Neural cell (in vitro differentiated cells): ENCODE measurements at regions not wholly inside any gene's neighbourhood (a gene's known extent, or its start where the extent isn't known, plus 50 kb on each side); places are given as distances from the start of the nearest gene placed in this dataset.
"Not testable (repeated sequence)": the region's sequence is repeated elsewhere in the genome, so short reads cannot be mapped to it uniquely, and the experiment has no call there.

Experiments
- MXI1 ChIP-seq: fragments of 450-650 bp; conservative IDR thresholded peaks from 2 replicates; pipeline ENCODE4 v1.6.1; 2014; ENCODE audit warnings: antibody characterized with exemption, mild to moderate bottlenecking; ENCODE audit not compliant: poor library complexity, severe bottlenecking
- POLR2AphosphoS5 ChIP-seq: IDR thresholded peaks from 2 replicates; pipeline ENCODE4 v1.6.1; 2012
- TF ChIP-seq, protein P1 (sequence below): fragments of 450-650 bp; IDR thresholded peaks from 2 replicates; pipeline ENCODE4 v1.5.1; 2014; ENCODE audit warnings: antibody characterized with exemption, mild to moderate bottlenecking, moderate library complexity; ENCODE audit not compliant: poor library complexity, severe bottlenecking

DNA sequence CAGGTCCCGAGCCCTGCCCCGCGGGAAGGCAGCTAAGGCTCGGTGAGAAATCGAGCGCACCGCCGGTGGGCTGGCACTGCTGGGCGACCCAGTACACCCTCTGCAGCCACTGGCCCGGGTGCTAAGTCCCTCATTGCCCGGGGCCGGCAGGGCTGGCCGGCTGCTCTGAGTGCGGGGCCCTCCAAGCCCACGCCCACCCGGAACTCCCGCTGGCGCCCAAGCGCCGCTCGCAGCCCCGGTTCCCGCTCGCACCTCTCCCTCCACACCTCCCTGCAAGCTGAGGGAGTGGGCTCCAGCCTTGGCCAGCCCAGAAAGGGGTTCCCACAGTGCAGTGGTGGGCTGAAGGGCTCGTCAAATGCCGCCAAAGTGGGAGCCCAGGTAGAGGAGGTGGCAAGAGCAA lies 63.2 kb upstream of the IER3 start:
- TF ChIP-seq POLR2AphosphoS5, MXI1: not testable (repeated sequence)
- TF ChIP-seq, protein P1, sequence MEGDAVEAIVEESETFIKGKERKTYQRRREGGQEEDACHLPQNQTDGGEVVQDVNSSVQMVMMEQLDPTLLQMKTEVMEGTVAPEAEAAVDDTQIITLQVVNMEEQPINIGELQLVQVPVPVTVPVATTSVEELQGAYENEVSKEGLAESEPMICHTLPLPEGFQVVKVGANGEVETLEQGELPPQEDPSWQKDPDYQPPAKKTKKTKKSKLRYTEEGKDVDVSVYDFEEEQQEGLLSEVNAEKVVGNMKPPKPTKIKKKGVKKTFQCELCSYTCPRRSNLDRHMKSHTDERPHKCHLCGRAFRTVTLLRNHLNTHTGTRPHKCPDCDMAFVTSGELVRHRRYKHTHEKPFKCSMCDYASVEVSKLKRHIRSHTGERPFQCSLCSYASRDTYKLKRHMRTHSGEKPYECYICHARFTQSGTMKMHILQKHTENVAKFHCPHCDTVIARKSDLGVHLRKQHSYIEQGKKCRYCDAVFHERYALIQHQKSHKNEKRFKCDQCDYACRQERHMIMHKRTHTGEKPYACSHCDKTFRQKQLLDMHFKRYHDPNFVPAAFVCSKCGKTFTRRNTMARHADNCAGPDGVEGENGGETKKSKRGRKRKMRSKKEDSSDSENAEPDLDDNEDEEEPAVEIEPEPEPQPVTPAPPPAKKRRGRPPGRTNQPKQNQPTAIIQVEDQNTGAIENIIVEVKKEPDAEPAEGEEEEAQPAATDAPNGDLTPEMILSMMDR = not testable (repeated sequence)
